ENCODE measurements at regions not wholly inside any gene's neighbourhood (a gene's known extent, or its start where the extent isn't known, plus 50 kb on each side); places are given as distances from the start of the nearest gene placed in this dataset.
A peak's percentile ranks its signal among the peaks of the same experiment; 100 is the strongest.

GRCh38 chr15:59948924-59949613 is 55.0 kb upstream of the FOXB1 start:
- H3K36me3 ChIP-seq (ENCODE audit: control insufficient read depth, insufficient read depth, low read length) = no peaks in the 10 kb centered on the region
- no peak for TF ChIP-seq CTCF (conservative IDR thresholded peaks at IDR 0.05)
- no peaks in the 10 kb centered on the region for H3K27me3 ChIP-seq (ENCODE audit: control insufficient read depth, insufficient read depth, low read length, poor library complexity, severe bottlenecking)
- DNase-seq = no peak
- Mint-ChIP-seq H3K27me3 (ENCODE audit: insufficient read depth) (no peaks in the 10 kb centered on the region), H3K4me3 (no peak overlapping the region), H3K36me3 (ENCODE audit: low read depth) (no peaks in the 10 kb centered on the region), H3K9me3 (no peaks in the 10 kb centered on the region), H3K27ac (no peak overlapping the region), H3K4me1 (peaks cover 10% of the 10 kb centered on the region)
- WGBS, 2 experiments (ENCODE audit: insufficient coverage in 1 of 2, insufficient read length in 1 of 2) = 89 to 93% methylated on average over 2 to 6 of the region's 8 CpGs
- H3K9me3 ChIP-seq (ENCODE audit: control insufficient read depth, low read length) = no peaks in the 10 kb centered on the region
- H3K27ac ChIP-seq (ENCODE audit: low read depth, low read length) = no peak overlapping the region
- no peak overlapping the region for H3K9ac ChIP-seq (ENCODE audit: extremely low read depth, low read length, poor library complexity, severe bottlenecking)
- no peaks in the 10 kb centered on the region for H3K4me1 ChIP-seq (ENCODE audit: control insufficient read depth, insufficient read depth, low read length)
- no peak overlapping the region for H3K4me3 ChIP-seq (ENCODE audit: low read length)

- no peak for TF ChIP-seq CTCF (conservative IDR thresholded peaks at IDR 0.05)
- no peak for DNase-seq
- Mint-ChIP-seq H3K9me3 (no peaks in the 10 kb centered on the region), H3K36me3 (ENCODE audit: low read depth) (no peaks in the 10 kb centered on the region), H3K27me3 (ENCODE audit: insufficient read depth) (peaks cover 5% of the 10 kb centered on the region), H3K4me1 (peaks cover 11% of the 10 kb centered on the region), H3K4me3 (no peak overlapping the region), H3K27ac (no peak overlapping the region)
- H3K4me1 ChIP-seq (ENCODE audit: control insufficient read depth, insufficient read depth, low read length) = no peaks in the 10 kb centered on the region
- no peaks in the 10 kb centered on the region for H3K27me3 ChIP-seq (ENCODE audit: control insufficient read depth, insufficient read depth, low read length, poor library complexity, severe bottlenecking)
- H3K9me3 ChIP-seq (ENCODE audit: control insufficient read depth, low read length) = no peaks in the 10 kb centered on the region
- no peak overlapping the region for H3K9ac ChIP-seq (ENCODE audit: extremely low read depth, low read length, poor library complexity, severe bottlenecking)
- no peak overlapping the region for H3K27ac ChIP-seq (ENCODE audit: low read depth, low read length)
- WGBS, 2 experiments (ENCODE audit: insufficient coverage in 1 of 2, insufficient read length in 1 of 2) = 91 to 100% methylated on average over 2 to 3 of the region's 3 CpGs
- H3K36me3 ChIP-seq (ENCODE audit: control insufficient read depth, insufficient read depth, low read length) = no peaks in the 10 kb centered on the region
- H3K4me3 ChIP-seq (ENCODE audit: low read length) = no peak overlapping the region
Observed at GRCh38 chr15:59946084-59946483, 58.0 kb upstream of the FOXB1 start.

DNA sequence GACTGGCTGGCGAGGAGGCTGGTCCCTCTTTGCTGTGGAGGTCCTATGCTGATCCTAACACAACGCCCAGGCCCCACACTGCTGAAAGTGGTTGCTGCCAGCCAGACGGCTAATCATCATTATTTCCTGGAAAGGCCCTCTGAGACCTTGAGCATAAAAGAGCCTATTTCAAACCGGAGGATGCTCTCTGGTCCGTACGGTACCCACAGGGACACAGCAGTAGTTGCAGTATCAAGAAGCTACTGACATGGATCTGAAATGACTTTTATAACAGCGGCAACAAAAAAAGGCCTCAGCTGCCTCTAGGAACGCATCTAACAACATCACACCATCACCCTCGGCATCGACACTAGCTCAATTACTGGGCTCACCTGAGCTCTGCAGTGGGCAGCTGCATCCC is 59.1 kb upstream of the FOXB1 start:
- Mint-ChIP-seq H3K27me3 (ENCODE audit: insufficient read depth) (peaks cover 5% of the 10 kb centered on the region), H3K36me3 (ENCODE audit: low read depth) (no peaks in the 10 kb centered on the region), H3K27ac (peak overlapping the region; percentile 19), H3K4me3 (no peak overlapping the region), H3K9me3 (no peaks in the 10 kb centered on the region), H3K4me1 (peaks cover 11% of the 10 kb centered on the region)
- H3K4me1 ChIP-seq (ENCODE audit: control insufficient read depth, insufficient read depth, low read length) = no peaks in the 10 kb centered on the region
- H3K9ac ChIP-seq (ENCODE audit: extremely low read depth, low read length, poor library complexity, severe bottlenecking) = no peak overlapping the region
- TF ChIP-seq CTCF (conservative IDR thresholded peaks at IDR 0.05) = no peak
- no peaks in the 10 kb centered on the region for H3K36me3 ChIP-seq (ENCODE audit: control insufficient read depth, insufficient read depth, low read length)
- no peaks in the 10 kb centered on the region for H3K27me3 ChIP-seq (ENCODE audit: control insufficient read depth, insufficient read depth, low read length, poor library complexity, severe bottlenecking)
- H3K4me3 ChIP-seq (ENCODE audit: low read length) = no peak overlapping the region
- no peak for DNase-seq
- 95 to 98% methylated on average over 10 of the region's 10 CpGs for WGBS, 2 experiments (ENCODE audit: insufficient coverage in 1 of 2, insufficient read length in 1 of 2)
- H3K9me3 ChIP-seq (ENCODE audit: control insufficient read depth, low read length) = no peaks in the 10 kb centered on the region
- no peak overlapping the region for H3K27ac ChIP-seq (ENCODE audit: low read depth, low read length)

Data from endodermal cell (in vitro differentiated cells).